Fibroblast of skin of scalp (primary cell): ENCODE measurements at regions not wholly inside any gene's neighbourhood (a gene's known extent, or its start where the extent isn't known, plus 50 kb on each side); places are given as distances from the start of the nearest gene placed in this dataset.

Source experiments
- DNase-seq: peaks from one replicate; pipeline ENCODE4 v3.0.0-alpha.2; 2013

- DNase-seq = no peak
These were observed 194.8 kb downstream of the ZFP36L2 start for GRCh38 chr2:43031471-43032212.

- DNase-seq = no peak
These were observed 195.7 kb downstream of the ZFP36L2 start for GRCh38 chr2:43030551-43031307.

GRCh38 chr2:43029186-43029585, 197.2 kb downstream of the ZFP36L2 start:
- DNase-seq = no peak

GRCh38 chr2:43028188-43028587, 198.2 kb downstream of the ZFP36L2 start:
- DNase-seq = no peak

GRCh38 chr2:43027097-43027873, 199.1 kb downstream of the ZFP36L2 start:
- DNase-seq = peak; percentile 63

GRCh38 chr2:43026426-43027096, 199.8 kb downstream of the ZFP36L2 start:
- no peak for DNase-seq

- DNase-seq = no peak
These were observed 200.6 kb downstream of the ZFP36L2 start for GRCh38 chr2:43025709-43026295.

- DNase-seq = peak; percentile 72
These were observed 201.8 kb downstream of the ZFP36L2 start for GRCh38 chr2:43024515-43025011.

- no peak for DNase-seq
These were observed 202.5 kb downstream of the ZFP36L2 start for GRCh38 chr2:43023791-43024514.

GRCh38 chr2:43022896-43023295, 203.5 kb downstream of the ZFP36L2 start:
- no peak for DNase-seq

GRCh38 chr2:43021791-43022509, 204.5 kb downstream of the ZFP36L2 start:
- DNase-seq = no peak

- no peak for DNase-seq
These were observed 205.3 kb downstream of the ZFP36L2 start for GRCh38 chr2:43020990-43021669.

GRCh38 chr2:43020296-43020695, 206.1 kb downstream of the ZFP36L2 start:
- no peak for DNase-seq

GRCh38 chr2:43019536-43020183, 206.7 kb downstream of the ZFP36L2 start:
- DNase-seq = no peak

GRCh38 chr2:43019025-43019367, 207.4 kb downstream of the ZFP36L2 start:
- DNase-seq = no peak

GRCh38 chr2:43018179-43019024, 208.0 kb downstream of the ZFP36L2 start:
- peak; percentile 55 for DNase-seq

- peak; percentile 23 for DNase-seq
These were observed 212.5 kb downstream of the ZFP36L2 start for GRCh38 chr2:43013821-43014345.

GRCh38 chr2:43012966-43013365, 213.4 kb downstream of the ZFP36L2 start:
- no peak for DNase-seq

- DNase-seq = no peak
These were observed 215.3 kb downstream of the ZFP36L2 start for GRCh38 chr2:43011158-43011491.
